RWPE2 (cell line): ENCODE measurements at regions not wholly inside any gene's neighbourhood (a gene's known extent, or its start where the extent isn't known, plus 50 kb on each side); places are given as distances from the start of the nearest gene placed in this dataset.
A peak's percentile ranks its signal among the peaks of the same experiment; 100 is the strongest.
"Not testable (repeated sequence)": the region's sequence is repeated elsewhere in the genome, so short reads cannot be mapped to it uniquely, and the experiment has no call there.

Source experiments
- ATAC-seq: fragments of 200-7000 bp; cut with Tn5 transposase; 3 replicates; pipeline ENCODE4 v1.9.1; 2021; ENCODE audit warnings: low read depth
- DNase-seq: peaks from one replicate; pipeline ENCODE4 v3.0.0-alpha.2; 2020; ENCODE audit warnings: low spot score
- H3K27ac ChIP-seq: fragments of 450-650 bp; 2 replicates; pipeline ENCODE4 v1.5.1; 2017; ENCODE audit warnings: mild to moderate bottlenecking; ENCODE audit not compliant: poor library complexity, severe bottlenecking
- H3K27me3 ChIP-seq: fragments of 250-450 bp; sonication (Bioruptor Pico); 2 replicates; pipeline ENCODE4 v1.5.1; 2021; ENCODE audit warnings: mild to moderate bottlenecking, moderate library complexity; ENCODE audit not compliant: insufficient read depth, poor library complexity, severe bottlenecking
- H3K36me3 ChIP-seq: fragments of 250-450 bp; sonication (Bioruptor Pico); 2 replicates; pipeline ENCODE4 v1.5.1; 2020; ENCODE audit warnings: low read depth, mild to moderate bottlenecking, moderate library complexity
- H3K4me1 ChIP-seq: fragments of 250-450 bp; sonication (Bioruptor Pico); 2 replicates; pipeline ENCODE4 v1.5.1; 2021; ENCODE audit warnings: mild to moderate bottlenecking, moderate library complexity; ENCODE audit not compliant: insufficient read depth, poor library complexity, severe bottlenecking
- H3K4me3 ChIP-seq: fragments of 250-450 bp; sonication (Bioruptor Pico); 2 replicates; pipeline ENCODE4 v1.5.1; 2021; ENCODE audit warnings: mild to moderate bottlenecking, moderate library complexity; ENCODE audit not compliant: severe bottlenecking
- H3K9me3 ChIP-seq: fragments of 250-450 bp; sonication (Bioruptor Pico); 2 replicates; pipeline ENCODE4 v1.5.1; 2021; ENCODE audit warnings: mild to moderate bottlenecking, moderate library complexity; ENCODE audit not compliant: severe bottlenecking
- TF ChIP-seq, protein P1 (sequence below): fragments of 450-650 bp; IDR thresholded peaks from one replicate; pipeline ENCODE4 v1.5.1; 2017; ENCODE audit warnings: mild to moderate bottlenecking, moderate library complexity; ENCODE audit not compliant: poor library complexity, severe bottlenecking

DNA sequence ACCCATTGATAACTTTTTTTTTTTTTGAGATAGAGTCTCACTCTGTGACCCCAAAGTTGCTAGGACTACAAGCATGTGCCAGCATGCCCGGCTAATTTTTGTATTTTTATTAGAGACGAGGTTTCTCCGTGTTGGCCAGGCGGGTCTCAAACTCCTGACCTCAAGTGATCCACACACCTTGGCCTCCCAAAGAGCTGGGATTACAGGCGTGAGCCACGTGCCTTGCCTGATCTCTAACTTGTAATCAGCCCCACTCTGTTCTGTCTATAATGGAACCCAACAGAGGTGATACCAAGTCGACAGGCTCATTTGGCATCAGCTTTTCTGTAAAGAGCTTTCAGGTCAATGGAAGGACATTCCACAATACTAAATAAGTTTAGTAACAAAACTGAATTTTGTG is 99.4 kb downstream of the HFE start:
- no peaks in the 10 kb centered on the region for H3K9me3 ChIP-seq
- H3K27me3 ChIP-seq, result no peaks in the 10 kb centered on the region
- ATAC-seq, result no peak
- TF ChIP-seq, protein P1, sequence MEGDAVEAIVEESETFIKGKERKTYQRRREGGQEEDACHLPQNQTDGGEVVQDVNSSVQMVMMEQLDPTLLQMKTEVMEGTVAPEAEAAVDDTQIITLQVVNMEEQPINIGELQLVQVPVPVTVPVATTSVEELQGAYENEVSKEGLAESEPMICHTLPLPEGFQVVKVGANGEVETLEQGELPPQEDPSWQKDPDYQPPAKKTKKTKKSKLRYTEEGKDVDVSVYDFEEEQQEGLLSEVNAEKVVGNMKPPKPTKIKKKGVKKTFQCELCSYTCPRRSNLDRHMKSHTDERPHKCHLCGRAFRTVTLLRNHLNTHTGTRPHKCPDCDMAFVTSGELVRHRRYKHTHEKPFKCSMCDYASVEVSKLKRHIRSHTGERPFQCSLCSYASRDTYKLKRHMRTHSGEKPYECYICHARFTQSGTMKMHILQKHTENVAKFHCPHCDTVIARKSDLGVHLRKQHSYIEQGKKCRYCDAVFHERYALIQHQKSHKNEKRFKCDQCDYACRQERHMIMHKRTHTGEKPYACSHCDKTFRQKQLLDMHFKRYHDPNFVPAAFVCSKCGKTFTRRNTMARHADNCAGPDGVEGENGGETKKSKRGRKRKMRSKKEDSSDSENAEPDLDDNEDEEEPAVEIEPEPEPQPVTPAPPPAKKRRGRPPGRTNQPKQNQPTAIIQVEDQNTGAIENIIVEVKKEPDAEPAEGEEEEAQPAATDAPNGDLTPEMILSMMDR, result no peak
- DNase-seq, result no peak
- H3K27ac ChIP-seq, result peak overlapping the region; percentile 80
- H3K4me3 ChIP-seq, result no peak overlapping the region
- peaks cover 25% of the 10 kb centered on the region for H3K4me1 ChIP-seq
- no peaks in the 10 kb centered on the region for H3K36me3 ChIP-seq

DNA sequence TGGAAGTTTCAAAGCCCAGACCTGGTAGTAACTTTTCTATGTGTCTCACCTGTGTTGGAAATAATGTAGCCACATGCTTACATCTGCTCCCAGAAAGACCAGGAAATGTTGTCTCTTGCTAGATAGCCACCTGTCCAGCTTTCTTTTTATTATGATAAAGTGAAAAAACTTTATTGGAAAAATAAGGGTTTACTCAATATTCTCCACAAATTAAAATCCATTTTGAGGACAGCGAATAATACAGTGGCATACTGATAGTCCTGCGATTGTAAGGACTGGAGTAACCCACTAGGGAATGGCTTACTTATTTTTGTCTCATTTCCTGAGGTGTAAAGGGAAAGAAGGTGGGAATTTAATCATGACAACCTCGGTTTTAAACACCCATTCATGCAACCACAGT is 100.1 kb downstream of the HFE start:
- H3K27ac ChIP-seq, result peak overlapping the region; percentile 80

DNA sequence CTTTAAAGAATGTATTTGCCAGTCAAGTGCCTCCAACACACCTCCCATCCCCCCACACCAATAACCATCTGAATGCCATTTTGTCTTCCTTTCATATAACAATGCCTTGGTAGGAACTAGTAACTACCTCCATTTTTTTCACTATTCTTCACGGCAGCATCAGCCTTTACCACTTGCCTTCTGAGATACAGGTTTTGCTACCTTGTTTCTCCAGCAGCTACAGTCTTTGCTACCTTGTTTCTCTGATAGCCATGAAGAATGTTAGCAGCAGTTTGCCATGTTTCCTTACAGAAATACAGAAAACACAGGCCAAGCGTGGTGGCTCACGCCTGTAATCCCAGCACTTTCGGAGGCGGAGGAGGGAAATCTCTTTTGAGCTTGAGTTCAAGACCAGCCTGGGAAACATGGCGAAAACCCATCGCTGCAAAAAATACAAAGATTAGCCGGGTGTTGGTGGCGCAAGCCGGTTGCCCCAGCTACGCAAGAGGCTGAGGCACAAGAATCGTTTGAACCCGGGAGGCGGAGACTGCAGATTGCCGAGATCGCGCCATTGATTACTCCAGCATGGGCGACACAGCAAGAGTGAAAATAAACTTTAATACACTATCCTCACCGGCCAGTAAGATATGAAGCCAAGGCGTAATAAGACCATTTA is 100.9 kb downstream of the HFE start:
- ATAC-seq, result peak; percentile 15
- no peaks in the 10 kb centered on the region for H3K9me3 ChIP-seq
- peaks cover 23% of the 10 kb centered on the region for H3K4me1 ChIP-seq
- no peaks in the 10 kb centered on the region for H3K36me3 ChIP-seq
- H3K4me3 ChIP-seq, result peak overlapping the region; percentile 48
- H3K27ac ChIP-seq, result peak overlapping the region; percentile 80
- TF ChIP-seq, protein P1, result no peak
- DNase-seq, result no peak
- H3K27me3 ChIP-seq, result no peaks in the 10 kb centered on the region

More for the DNA sequence above, 100.1 kb downstream of the HFE start:
- no peaks in the 10 kb centered on the region for H3K27me3 ChIP-seq
- no peaks in the 10 kb centered on the region for H3K9me3 ChIP-seq
- ATAC-seq (no peak), DNase-seq (no peak)
- peaks cover 25% of the 10 kb centered on the region for H3K4me1 ChIP-seq
- no peaks in the 10 kb centered on the region for H3K36me3 ChIP-seq
- H3K4me3 ChIP-seq, result no peak overlapping the region
- TF ChIP-seq, protein P1, result no peak

DNA sequence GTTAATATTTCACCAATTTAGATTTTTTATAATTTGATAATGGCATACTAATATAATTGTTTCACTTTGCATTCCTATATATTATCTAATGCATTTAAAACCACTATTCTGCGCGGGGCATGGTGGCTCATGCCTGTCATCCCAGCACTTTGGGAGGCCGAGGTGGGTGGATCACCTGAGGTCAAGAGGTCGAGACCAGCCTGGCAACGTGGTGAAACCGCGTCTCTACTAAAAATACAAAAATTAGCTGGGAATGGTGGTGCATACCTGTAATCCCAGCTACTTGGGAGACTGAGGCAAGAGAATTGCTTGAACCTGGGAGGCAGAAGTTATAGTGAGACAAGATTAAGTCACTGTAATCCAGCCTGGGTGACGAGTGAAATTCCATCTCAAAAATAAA is 104.3 kb downstream of the HFE start:
- H3K4me1 ChIP-seq, result peaks cover 16% of the 10 kb centered on the region
- not testable (repeated sequence) for H3K4me3 ChIP-seq, H3K9me3 ChIP-seq, DNase-seq, H3K36me3 ChIP-seq, H3K27ac ChIP-seq, H3K27me3 ChIP-seq, ATAC-seq

DNA sequence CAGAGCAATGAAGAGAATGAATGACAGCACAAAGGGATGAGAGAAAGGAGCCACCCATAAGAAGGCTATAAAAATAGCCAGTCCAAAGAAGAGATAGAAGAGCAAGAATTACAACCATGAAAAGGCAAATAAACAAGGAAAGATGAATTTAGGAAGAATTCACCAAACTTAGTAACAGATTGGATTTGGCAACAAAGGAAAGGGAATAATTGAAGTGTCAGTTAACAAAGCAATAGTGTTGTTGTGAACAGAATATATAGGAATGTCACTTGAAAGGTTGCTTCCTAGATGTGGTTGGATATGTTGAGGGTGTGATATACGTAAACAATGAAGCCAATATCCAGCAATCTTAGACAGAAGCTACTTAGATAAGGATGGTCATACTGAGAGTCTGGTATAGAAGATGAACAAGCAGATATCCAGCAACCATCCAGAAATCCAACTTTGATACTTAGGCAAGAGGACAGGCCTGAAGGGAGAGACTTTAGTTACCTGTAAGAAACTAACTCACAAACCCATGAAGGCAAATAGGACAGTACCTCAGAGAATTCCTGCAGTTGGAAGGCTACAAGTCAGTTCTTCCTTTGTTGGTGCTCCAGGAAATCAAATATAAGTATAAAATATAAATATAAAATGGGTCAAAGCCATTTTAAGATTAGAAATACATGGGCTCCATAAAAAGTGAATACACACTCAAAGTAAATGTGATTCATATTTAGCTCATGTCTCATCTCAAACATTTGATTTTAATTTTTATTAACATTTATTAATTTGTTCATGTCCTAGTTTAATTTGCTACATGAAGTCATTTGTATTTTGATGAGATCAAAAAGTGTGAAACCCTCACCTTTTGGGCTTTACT is 106.5 kb downstream of the HFE start:
- no peaks in the 10 kb centered on the region for H3K9me3 ChIP-seq
- H3K4me3 ChIP-seq, result no peak overlapping the region
- DNase-seq (no peak), ATAC-seq (no peak)
- H3K4me1 ChIP-seq, result peaks cover 8% of the 10 kb centered on the region
- H3K27ac ChIP-seq, result peak overlapping the region; percentile 93
- H3K27me3 ChIP-seq, result no peaks in the 10 kb centered on the region
- TF ChIP-seq, protein P1, result no peak
- H3K36me3 ChIP-seq, result no peaks in the 10 kb centered on the region
